NCI-H460 (cell line): ENCODE measurements at regions not wholly inside any gene's neighbourhood (a gene's known extent, or its start where the extent isn't known, plus 50 kb on each side); places are given as distances from the start of the nearest gene placed in this dataset.

Source experiments
- DNase-seq: peaks from one replicate; pipeline ENCODE4 v3.0.0-alpha.2; 2016; ENCODE audit warnings: low read depth; ENCODE audit errors: extremely low read depth

- DNase-seq: no peak
These were observed 294.1 kb upstream of the UBE2E2 start for GRCh38 chr3:22908989-22909507.

GRCh38 chr3:22916933-22917332, 286.2 kb upstream of the UBE2E2 start:
- no peak for DNase-seq

GRCh38 chr3:22920006-22920405, 283.1 kb upstream of the UBE2E2 start:
- DNase-seq: no peak

- no peak for DNase-seq
These were observed 280.8 kb upstream of the UBE2E2 start for GRCh38 chr3:22922317-22922716.

GRCh38 chr3:22923711-22924110, 279.4 kb upstream of the UBE2E2 start:
- DNase-seq: no peak

- no peak for DNase-seq
These were observed 274.7 kb upstream of the UBE2E2 start for GRCh38 chr3:22928216-22929110.

- DNase-seq: no peak
These were observed 269.9 kb upstream of the UBE2E2 start for GRCh38 chr3:22933051-22933840.

- no peak for DNase-seq
These were observed 269.3 kb upstream of the UBE2E2 start for GRCh38 chr3:22933841-22934116.

- DNase-seq: no peak
These were observed 268.1 kb upstream of the UBE2E2 start for GRCh38 chr3:22935040-22935439.

GRCh38 chr3:22937536-22937935, 265.6 kb upstream of the UBE2E2 start:
- no peak for DNase-seq

GRCh38 chr3:22938739-22939138, 264.4 kb upstream of the UBE2E2 start:
- no peak for DNase-seq

GRCh38 chr3:22939349-22939748, 263.8 kb upstream of the UBE2E2 start:
- DNase-seq: no peak

GRCh38 chr3:22940285-22940684, 262.8 kb upstream of the UBE2E2 start:
- DNase-seq: no peak

GRCh38 chr3:22942981-22943380, 260.1 kb upstream of the UBE2E2 start:
- no peak for DNase-seq

- DNase-seq: no peak
These were observed 255.3 kb upstream of the UBE2E2 start for GRCh38 chr3:22947851-22948250.

GRCh38 chr3:22951910-22952309, 251.2 kb upstream of the UBE2E2 start:
- DNase-seq: no peak

- DNase-seq: no peak
These were observed 250.3 kb upstream of the UBE2E2 start for GRCh38 chr3:22952860-22953259.

- DNase-seq: no peak
These were observed 243.5 kb upstream of the UBE2E2 start for GRCh38 chr3:22959593-22959992.

GRCh38 chr3:22960105-22960984, 242.8 kb upstream of the UBE2E2 start:
- peak; percentile 32 for DNase-seq

- no peak for DNase-seq
These were observed 240.9 kb upstream of the UBE2E2 start for GRCh38 chr3:22962244-22962643.

- DNase-seq: no peak
These were observed 236.8 kb upstream of the UBE2E2 start for GRCh38 chr3:22966349-22966748.
